ENCODE measurements at regions not wholly inside any gene's neighbourhood (a gene's known extent, or its start where the extent isn't known, plus 50 kb on each side); places are given as distances from the start of the nearest gene placed in this dataset.
"Not testable (repeated sequence)": the region's sequence is repeated elsewhere in the genome, so short reads cannot be mapped to it uniquely, and the experiment has no call there.

DNA sequence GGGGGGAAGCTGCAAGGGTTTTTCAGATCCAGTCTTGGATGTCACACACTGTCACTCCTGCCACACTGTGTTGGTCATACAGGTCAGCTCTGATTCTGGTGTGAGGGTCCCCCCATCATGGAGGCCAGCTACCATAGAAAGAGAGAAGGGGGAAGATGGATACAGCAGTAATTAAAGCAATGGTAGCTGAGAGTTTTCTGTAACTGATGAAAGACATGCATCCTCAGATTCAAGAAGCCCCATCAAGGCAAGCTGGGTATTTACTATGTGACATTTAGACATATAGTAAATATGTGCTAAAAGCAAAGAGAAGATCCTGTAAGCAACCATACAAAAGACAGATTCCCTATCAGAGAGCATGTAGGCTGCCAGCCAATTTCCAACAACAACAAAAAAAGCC lies 110.9 kb upstream of the COL5A1 start:
- no peak for DNase-seq (ENCODE audit: low spot score)

DNA sequence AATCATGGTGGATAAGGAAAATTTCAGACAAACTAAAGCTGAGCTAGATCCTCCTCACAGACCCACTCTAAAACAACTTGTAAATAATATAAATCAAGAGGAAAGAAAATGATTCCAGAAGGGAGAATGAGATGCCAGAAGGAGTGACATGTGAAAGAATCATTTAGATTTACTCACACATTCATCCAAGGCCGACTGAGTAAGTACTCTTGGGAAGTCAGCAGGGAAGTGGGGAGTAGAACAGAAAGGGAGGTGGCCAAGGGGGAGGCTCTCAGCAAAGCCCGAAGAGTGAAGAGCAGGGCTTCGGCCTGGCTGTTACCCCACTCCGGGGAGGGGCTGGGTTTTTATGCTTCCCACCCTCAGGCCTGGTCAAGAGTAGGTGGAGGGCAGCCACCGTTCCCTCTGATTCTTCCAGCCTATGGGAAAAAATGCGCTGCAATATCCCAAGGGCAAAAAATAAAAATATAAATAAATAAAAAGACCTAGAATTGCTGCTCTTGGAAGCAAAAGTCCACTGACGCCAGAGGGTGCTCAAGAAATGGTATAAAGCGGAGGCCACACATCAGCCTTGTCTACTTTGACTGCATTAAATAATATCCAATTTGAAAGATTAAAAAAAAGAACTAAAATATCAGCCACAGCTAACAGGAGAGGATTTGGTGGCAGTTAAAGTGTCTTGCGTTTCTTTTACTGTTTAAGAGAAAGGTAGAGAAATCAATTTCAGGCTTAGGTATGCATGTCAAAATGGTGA lies 110.2 kb upstream of the COL5A1 start:
- DNase-seq (ENCODE audit: low spot score) = no peak

DNA sequence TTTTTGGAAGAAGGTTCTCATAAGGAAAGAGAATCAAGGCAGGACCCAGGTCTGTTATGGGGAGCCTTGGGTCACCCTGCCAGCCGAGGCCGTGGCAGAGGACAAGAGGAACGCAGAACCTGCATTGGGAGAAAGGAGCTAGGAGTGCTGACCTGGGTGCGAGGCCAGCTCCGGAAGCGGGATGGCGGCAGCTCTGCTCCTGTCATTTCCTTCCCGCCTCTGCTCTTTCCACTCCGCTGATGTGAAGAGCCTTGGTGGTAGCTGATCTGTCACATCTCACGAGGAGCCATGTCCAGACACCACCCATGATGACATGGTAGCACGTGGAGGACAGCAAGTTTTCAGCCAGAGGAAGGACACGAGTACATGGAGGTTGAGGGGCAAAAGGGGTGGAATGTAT lies 109.5 kb upstream of the COL5A1 start:
- DNase-seq (ENCODE audit: low spot score) = no peak

DNA sequence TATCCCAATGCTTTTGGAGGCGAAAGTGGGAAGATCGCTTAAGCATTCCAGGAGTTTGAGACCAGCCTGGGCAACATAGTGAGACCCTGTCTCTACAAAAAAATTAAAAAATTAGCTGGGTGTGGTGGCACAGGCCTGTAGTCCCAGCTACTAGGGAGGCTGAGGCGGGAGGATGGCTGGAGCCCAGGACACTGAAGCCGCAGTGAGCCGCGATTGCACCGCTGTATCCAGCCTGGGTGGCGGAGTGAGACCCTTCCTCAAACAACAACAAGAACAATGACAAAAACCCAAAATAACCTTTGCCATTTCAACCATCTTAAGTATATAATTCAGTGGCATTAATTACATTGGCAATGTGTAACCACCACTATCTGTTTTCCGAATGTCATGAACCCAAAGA lies 108.9 kb upstream of the COL5A1 start:
- DNase-seq (ENCODE audit: low spot score) = not testable (repeated sequence)

DNA sequence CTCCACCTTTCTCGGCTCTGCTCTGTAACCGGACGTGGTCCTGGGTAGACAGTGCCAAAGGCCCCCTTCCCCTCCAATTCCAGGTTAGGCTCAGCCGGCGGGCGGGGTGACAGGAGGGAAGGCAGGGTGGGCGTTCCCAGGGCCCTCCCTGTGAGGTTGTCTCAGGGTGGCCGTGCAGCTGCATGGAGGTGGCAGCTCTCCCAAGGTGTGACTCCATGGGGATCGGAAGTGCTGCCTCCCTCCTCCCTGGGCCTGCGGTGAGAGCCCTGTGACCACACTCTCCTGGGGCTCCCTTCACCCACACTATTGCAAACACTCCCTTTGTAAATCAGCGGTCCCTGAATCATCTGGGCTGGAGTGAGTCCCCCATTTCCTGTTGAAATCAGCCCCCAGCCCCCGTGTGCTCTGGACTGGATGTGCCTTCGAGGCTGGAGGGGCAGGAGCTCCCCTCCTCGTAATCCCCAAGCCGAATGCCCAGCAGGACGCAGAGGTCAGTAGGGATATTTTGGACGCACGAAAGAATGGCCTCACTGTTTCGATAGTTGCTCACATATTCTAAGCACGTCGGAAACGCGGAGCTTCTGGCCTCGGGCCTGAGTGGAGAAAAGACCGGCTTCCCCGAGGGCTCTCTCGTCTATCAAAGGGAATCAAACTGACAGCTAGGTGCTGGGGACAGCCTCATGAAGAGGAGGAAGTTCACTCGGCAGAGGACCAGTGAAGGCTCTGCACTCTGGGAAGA lies 107.6 kb upstream of the COL5A1 start:
- peak; percentile 74 for DNase-seq (ENCODE audit: low spot score)

DNA sequence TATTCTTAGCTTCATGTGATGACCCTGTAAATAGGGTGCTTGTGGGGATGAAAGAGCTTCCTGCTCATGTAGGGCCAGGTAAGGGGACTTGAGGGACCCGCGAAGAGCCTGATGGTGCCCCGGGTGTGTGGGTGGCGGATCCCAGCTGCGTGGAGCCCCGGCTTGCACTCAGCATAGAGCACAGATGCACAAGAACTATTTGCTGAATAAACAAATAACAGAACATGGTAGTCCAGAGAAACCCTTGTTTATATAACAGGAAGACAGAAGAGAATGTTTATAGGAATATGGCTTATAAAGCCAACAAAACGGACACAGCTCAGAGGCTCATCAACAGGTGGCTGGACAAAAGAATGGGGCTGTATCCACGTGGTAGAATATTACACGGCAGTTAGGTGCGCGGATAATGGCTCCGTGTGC lies 106.9 kb upstream of the COL5A1 start:
- no peak for DNase-seq (ENCODE audit: low spot score)

DNA sequence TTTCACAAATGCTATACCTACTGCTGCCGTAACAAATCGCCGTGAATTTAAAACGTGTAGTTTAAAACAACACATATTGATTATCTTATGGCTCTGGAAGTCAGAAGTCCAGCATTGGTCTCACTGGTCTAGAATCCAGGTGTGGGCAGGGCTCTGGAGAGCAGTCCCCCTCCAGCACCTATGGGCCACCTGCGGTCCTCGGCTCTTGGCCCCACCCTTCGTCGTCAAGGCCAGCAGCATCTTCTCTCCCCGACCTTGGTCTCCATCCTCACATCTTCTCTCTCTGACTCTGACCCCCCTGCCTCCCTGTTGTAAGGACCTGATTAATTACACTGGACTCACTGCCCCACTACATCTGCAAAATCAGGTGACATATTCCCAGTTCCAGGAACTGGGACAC lies 106.4 kb upstream of the COL5A1 start:
- no peak for DNase-seq (ENCODE audit: low spot score)

DNA sequence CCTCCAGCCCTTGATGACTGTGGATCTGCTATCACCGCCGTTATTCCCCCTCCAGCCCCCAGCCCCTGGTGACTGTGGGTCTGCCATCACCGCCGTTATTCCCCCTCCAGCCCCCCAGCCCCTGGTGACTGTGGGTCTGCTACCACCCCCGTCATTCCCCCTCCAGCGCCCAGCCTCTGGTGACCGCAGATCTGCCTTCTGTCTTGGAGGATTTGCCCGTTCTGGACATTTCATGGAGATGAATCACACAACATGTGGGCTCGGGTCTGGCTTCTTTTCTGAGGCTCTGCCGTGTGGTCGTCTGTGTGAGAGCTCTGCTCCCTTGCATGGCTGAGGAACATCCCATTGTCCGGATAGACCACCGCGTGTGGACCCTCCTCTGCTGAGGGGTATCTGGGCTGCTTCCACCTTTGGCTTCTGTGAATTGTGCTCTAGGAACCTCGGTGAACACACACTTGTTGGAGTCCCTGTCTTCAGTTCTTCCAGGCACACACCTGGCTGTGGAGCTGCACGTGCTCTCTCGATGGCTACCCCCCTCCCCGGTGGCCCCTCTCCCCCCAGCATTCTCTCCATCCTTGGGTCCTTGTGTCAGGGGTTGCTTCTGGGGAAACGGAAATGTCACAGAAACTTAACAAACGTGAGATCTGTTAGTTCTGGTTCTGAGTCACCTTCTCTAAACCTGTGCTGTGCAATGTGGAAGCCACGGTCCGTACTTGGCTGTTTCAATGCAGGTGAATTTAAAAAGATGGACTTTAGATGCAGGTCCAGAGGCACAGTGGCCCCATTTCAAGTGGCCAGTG lies 105.3 kb upstream of the COL5A1 start:
- no peak for DNase-seq (ENCODE audit: low spot score)

DNA sequence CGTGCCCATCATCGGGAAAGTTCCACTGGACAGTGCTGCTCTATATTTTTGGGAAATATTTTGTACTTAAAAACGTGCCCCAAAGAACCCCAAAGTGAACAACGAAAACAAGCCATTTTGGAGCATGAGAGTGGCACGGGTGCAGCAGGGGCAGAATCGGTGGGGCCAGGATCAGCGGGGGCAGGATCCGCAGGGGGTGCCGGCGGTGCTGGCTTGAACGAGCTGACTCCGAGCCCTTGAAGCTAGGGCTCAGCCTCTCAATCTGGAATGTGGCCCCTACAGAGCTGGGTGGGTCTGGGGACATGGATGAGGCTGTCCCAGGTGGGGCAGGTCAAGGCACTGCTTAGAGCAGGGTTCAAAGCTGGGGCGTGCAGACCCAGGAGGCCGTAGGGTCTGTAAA lies 104.7 kb upstream of the COL5A1 start:
- DNase-seq (ENCODE audit: low spot score) = no peak

DNA sequence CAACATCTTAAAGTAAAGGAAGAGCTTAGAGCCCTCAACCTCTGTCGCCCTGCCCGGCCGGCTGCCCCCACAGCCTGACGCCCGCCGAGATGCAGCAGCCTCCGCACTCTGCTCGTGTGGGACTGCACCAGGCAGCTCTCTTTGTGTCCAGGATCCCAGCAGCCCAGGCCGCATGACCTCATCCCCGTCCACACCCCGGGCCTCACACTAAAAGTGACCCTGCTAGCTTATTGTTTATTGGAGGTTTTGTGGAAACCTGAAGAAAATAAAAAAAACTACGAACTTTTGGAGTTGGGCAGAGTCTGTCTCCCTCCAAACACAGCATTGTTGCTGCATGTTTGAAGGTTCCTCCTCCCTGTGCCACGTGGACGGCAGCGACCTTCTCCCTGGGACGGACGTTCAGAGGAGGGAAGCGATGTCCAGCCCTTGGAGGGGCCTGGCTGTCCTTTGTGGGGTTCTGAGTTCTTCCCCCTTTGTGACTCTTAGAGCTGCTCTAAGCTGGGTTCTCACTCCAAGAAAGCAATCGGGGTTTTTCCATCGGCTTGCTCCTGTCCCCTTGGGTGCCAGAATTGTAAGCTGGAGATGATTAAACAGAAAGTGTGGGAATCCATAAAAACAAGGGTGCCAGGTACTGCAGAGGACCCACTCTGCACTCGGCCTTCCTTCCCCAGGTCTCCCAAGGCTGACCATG lies 103.5 kb upstream of the COL5A1 start:
- DNase-seq (ENCODE audit: low spot score) = no peak

DNA sequence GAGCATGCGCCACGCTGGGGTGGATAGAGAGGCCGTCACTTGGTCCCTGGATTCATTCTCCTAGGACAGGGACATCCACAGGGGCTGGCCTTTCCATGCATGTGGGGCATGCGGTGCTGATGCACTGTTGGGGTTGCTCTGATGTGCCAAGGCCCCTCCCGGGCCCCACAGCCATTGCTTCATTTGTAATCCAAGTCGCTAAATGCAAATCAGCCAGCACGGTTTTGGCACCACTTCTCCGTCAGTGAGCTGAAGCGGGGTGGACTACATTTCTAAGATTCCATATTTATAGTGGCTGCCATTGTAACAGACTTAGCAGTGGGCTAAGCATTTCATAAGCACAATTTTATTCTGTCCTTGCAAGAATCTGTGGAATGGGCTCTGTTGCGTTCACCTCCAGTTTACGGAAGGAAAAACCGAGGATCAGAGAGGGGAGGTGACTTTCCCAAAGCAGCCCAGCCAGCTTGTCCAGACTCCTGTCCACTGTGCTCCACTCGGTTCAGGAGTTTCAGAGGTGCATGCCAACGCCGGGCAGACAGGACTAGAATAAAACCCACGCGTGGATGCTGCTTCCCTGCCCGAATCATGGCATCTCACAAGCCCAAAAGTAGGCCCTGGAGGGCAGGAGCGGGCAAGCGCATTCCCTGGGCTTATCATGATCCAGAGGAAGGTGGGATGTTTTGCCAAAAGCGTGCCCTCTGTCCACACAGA lies 102.6 kb upstream of the COL5A1 start:
- no peak for DNase-seq (ENCODE audit: low spot score)

DNA sequence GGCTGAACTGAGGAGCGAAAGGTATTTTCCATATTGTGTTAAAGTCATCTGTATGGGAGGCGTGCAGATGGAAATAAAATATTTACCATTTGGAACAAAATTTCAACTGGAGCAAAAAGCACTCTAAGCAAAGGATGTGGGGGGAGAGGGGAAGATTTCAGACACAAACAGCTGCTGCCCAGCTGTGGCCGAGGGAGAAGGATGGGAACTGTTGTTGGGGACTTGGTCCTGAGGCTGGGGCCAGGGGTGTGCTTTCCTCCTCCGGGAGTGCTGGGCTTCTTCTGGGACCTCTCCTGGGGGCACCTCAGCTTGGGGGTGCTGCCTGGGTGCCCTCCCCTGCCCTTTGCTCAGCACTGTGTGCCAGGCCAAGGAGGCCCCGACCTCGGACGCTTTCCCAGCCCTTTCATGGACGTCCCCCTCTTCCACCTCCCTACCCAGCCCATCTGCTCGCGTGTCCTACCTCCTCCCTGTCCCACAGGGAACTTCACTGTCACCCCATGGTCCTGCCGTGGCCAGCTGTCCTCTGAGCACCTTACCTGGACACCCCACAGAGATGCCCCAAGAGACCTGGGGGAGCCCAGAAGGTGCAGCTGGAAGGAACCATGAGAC lies 101.9 kb upstream of the COL5A1 start:
- DNase-seq (ENCODE audit: low spot score) = no peak

DNA sequence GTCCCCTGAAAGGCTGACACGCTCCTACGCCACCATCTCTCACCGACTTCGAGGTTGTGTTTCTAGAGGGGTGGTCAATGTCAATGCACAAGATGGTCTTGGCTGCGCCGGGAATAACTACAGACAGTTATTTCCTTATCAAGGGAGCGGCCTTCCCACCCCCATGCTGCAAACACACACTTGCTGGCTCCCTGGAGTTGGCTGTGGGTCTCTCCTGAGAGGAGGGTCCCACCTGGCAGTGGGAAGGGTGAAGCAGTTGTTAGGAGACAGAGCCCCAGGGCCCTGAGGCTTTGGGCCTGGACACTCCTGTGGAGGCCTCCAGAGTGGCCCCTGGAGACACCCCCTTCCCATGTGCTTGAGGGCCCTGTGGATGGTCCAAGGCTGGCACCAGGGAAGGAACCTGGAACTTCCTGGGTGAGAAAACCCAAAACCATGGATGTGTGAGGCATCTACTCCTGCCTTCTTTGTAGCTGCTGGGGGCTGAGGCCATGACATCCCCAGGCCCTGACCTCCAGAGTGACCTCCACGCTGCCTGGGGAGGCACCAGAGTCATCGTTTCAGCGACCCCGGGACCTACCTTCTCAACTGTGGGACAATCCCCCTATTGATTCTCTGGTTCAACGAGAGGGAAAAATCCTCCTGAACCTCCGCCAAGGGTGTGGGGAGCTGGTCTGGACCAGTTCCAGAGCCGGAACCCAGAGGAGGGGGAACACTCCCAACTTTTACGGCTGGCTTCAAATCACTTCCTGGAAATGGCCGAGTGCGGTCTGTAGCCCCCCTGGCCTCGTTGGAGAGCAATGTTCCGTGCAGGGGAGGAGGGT lies 101.1 kb upstream of the COL5A1 start:
- no peak for DNase-seq (ENCODE audit: low spot score)

DNA sequence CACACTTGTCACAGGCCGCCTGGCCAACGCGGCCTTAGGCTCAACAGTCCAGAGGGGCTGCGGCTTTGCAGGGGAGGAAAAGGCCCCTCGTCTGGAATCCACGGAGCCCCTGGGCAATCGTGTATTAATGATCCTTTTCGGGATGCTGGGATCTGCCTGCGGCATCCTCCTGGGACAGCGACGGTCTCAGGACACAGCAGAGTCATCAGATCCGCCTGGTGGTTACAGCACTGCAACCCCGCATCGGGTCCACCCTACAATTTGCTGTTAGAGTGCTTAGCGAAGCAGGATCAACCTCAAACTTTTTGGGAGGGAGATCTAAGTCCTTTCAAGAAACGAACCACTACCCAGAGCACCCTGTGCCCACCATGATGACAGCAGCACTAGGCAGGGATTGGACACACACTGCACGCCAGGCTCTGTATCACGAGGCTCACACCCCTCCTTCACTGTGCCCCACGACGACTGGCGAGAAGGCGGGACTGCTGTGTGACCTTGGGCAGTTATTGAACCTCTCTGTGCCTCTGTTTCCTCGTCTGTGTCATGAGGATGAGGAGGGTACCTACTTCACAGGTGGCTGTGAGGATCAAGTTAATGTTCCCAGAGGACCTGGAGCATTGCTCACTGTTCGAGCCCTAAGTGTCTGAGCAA lies 100.4 kb upstream of the COL5A1 start:
- no peak for DNase-seq (ENCODE audit: low spot score)

DNA sequence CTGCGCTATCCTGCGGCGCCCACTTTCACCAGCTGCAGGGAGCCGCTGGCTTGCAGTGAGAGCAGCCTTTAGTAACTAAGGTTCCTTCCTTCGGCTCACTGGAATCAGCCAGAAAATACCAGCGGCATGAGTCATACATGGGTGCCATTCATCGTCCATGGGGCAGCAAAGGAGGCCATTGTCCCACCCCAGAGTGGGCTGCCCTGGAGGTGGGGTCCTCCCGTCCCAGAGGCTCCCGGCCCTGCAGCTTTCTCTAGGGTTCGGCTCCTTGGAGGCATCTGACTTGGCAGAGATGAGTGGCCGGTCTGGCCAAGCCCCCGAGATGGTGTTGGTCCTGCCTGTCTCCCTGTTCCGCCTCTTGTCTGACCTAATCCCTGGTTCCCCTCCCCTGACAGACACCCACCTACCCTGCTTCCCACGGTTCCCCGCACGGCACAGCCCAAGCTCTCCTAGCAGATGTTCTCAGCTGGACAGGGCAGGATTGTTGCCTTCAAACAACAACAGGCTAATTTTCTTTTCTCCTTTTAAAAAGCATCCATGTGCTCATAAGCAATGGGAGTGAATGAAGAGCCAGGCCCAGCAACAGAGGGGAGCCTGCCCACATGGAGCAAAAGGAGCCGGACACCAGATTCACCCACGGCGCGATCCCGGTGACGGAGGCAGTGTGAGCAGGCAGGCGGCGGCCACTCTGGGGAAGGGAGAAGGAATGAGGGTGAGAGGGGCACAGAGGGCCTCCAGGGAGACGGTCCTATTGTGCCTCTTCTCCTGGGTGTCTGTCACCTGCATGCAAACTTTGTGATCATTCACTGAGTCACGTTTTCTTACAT lies 97.0 kb upstream of the COL5A1 start:
- DNase-seq (ENCODE audit: low spot score) = no peak

DNA sequence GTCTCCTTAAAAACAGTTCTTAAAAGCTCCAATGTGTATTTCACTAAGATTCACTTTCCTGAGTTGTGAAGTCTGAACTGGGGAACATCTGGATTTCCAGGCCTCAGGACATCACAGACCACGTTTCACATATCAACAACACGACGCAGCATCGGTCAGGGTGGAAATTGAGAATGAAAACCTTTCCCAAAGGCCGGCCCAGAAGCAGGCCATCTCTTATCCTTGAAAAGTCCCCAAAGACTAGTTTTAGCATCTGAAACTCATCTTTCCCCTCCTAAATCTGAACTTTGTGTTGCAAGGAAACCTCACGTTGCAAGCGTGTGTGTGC lies 96.4 kb upstream of the COL5A1 start:
- no peak for DNase-seq (ENCODE audit: low spot score)

DNA sequence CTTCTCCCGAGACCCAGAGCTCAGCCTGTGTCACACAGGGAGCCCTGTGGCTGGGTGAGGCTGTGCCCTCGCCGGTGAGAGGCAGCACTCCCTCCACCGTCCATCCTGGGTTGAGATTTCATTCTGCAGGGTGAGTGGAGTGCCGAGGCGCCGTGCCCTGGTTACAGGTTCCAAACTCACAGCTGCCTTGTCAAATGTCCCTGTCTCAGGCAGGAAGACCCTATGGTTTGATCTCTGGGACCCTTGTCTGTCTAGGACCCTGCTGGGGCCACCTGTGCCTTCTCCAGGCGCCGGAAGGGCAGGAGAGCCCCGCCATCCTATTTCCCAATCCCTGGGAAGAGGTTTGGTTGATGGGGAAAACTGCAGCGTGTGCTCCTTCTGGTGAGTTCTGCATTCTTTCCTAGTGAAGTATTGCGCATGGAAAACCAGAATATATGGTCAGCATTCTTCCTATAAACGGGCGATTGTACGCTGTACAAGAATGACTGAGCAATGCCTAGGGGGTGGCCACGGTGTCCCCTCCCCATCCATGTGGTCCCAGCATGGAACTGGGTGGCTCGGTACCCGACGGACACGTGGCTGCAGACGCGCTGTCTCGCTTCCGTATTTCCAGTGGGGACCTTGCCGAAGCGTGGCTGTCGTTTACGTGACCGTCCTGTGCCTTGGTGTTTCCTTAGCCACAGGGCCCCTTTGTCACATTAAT lies 95.9 kb upstream of the COL5A1 start:
- peak; percentile 26 for DNase-seq (ENCODE audit: low spot score)

DNA sequence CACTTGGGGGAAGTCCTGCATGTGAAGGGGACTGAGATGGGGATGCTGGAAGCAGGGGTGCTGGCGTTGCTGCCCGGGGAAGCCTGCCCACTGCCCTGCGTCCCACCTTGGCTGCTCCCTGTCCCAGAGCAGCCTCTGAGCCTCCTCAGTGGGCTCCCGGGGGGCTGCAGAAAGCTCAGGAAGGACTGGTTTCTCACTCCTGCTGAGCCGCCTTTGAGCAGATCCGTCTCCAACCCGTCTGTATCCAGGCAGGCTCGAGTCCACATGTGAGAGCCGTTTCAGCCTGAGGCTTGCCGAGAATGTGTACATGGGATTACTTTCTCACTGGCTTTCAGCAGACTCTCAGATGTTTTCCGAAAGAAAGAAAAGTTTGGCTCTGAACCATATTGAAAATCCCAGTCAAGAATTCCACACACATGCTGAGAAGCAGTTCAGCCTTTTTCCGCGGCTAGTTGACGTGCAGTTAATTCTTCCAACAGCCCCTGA lies 95.3 kb upstream of the COL5A1 start:
- DNase-seq (ENCODE audit: low spot score) = no peak

Data from globus pallidus (tissue), 1 donor.